HuH-7.5 (cell line): ENCODE measurements at regions not wholly inside any gene's neighbourhood (a gene's known extent, or its start where the extent isn't known, plus 50 kb on each side); places are given as distances from the start of the nearest gene placed in this dataset.
"Not testable (repeated sequence)": the region's sequence is repeated elsewhere in the genome, so short reads cannot be mapped to it uniquely, and the experiment has no call there.

Experiments
- DNase-seq: peaks from one replicate; pipeline ENCODE4 v3.0.0; 2011; ENCODE audit warnings: low spot score

- DNase-seq, result no peak
Measured at GRCh38 chr3:28950614-28951013, 330.3 kb upstream of the RBMS3 start.

- no peak for DNase-seq
Measured at GRCh38 chr3:28951772-28952556, 328.9 kb upstream of the RBMS3 start.

- no peak for DNase-seq
Measured at GRCh38 chr3:28958656-28959055, 322.2 kb upstream of the RBMS3 start.

GRCh38 chr3:28971156-28971555 lies 309.7 kb upstream of the RBMS3 start:
- no peak for DNase-seq

- DNase-seq, result no peak
Measured at GRCh38 chr3:28972921-28973320, 307.9 kb upstream of the RBMS3 start.

GRCh38 chr3:28973609-28974008 lies 307.3 kb upstream of the RBMS3 start:
- DNase-seq, result no peak

DNA sequence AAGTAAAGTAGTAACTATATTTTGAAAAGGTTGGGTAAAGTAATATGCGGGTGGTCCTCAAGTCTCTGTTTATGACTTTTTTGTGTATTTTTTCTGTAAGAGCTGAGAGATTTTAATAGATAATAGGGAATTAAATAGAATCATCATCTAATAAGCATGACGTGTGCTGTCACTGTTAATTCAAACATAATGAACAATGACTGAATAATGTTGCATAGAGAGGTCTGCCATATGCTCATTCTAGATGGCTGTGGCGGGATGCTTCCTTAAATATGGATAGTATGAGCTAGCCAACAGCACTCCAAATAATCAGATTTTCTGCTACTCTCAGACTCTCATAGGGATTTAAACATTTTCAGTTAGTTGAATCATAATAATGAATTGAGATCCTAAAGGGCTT lies 302.8 kb upstream of the RBMS3 start:
- DNase-seq, result no peak

GRCh38 chr3:28980131-28980530 lies 300.7 kb upstream of the RBMS3 start:
- no peak for DNase-seq

DNA sequence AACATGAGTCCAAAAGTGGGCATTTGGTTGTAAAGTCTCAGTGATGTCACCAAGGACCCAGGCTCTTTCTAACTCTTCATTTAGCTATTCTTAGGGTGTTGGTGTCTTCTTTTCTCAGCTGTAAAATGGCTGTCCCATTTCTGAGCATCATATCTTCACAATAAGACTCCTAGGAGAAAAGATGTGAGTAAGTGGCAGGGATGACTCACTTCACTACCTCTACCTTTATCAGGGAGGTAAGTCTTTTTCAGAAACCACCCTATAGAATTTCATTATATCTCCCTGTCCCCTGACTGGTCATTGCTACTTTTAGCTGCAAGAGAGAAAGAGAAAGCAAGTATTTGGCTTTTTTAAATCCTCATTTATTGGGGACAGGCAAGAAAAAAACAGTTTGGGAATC lies 300.2 kb upstream of the RBMS3 start:
- DNase-seq, result no peak

GRCh38 chr3:28982906-28983305 lies 298.0 kb upstream of the RBMS3 start:
- DNase-seq, result no peak

GRCh38 chr3:28986922-28987321 lies 293.9 kb upstream of the RBMS3 start:
- DNase-seq, result no peak

GRCh38 chr3:28989646-28990089 lies 291.2 kb upstream of the RBMS3 start:
- DNase-seq, result no peak

- no peak for DNase-seq
Measured at GRCh38 chr3:28994161-28994905, 286.5 kb upstream of the RBMS3 start.

DNA sequence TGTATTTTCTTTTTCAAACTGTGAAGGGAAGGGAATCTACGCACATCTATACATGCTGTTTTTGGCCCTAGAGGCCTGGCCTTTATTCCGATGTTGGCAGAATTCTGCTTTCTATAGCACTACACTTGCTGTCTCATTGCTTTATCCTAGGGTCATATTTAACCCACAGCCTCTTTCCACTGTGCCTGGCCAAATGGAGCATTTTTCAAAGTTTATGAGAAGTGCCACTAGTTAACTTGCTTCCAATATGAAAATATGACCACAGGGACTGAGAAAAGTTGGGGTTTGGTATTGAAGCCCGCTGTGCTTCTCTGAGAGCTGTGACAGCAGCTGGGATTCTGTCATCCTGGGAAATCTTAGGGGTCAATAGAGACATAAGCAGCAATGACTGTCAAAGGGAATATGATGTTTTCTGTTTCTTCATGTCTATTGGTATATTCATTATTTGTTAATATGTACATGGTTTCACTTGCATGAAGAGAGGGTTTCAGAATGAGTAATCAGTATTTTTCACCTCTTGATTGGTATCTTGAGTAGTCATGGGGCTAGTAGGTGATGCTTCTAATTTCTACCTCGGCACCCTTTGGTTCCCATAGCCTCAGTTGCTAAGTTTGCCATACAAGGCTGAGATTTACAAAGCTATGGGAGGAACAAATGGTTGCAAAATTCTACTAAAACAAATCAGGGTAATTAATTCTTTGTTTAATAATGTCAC lies 275.8 kb upstream of the RBMS3 start:
- no peak for DNase-seq

DNA sequence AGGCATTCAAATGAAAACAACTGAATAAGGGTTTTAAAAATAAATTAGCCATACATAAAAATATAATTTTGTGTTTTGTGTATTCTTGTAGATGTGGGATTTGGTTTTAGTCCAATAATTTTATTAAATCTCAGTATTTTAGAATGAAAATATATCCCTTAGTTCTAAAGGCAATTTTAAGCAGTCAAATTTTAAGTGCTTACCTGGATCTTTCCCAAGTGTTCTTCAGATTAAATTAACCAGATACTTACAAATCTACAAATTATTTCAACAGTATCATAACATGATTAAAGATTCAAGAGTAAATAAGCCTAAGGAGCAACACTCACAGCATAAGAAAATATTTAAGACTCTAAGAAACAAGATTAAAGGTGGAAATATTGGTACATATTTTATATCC lies 275.0 kb upstream of the RBMS3 start:
- DNase-seq, result no peak

- no peak for DNase-seq
Measured at GRCh38 chr3:29011441-29011840, 269.4 kb upstream of the RBMS3 start.

- DNase-seq, result no peak
Measured at GRCh38 chr3:29011966-29012365, 268.9 kb upstream of the RBMS3 start.

DNA sequence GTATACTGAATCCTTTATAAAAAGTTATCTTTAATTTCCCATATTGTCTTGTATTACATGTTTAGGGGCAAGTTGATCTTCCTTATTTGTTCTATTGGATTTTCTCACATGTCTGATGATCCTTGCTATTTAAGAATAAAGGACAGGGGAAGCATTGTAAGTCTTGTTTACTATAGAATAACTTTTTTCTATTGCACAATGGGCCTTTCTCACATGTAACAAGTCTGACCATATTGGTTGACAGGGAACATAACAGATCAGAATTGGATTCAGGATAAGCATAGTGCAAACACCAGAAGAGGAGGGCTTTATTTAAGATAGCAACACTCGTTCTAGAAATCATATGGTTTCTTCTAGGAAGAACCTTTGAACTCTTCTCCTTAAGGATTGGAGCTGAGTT lies 257.9 kb upstream of the RBMS3 start:
- no peak for DNase-seq

DNA sequence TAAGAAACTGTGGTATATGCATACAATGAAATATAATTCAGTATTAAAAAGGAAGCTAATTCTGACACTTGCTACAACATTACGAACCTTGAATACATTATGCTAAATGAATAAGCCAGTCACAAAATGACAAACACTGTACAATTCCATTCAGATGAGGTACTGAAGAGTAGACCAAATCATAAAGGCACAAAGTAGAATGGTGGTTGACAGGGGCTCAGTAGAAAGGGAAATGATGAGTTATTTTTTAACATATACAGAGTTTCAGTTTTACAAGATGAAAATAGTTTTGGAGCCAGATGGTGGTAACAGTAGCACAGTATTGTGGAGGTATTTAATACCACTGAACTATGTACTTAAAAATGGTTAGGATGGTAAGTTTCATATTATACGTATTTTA lies 254.6 kb upstream of the RBMS3 start:
- DNase-seq, result no peak

DNA sequence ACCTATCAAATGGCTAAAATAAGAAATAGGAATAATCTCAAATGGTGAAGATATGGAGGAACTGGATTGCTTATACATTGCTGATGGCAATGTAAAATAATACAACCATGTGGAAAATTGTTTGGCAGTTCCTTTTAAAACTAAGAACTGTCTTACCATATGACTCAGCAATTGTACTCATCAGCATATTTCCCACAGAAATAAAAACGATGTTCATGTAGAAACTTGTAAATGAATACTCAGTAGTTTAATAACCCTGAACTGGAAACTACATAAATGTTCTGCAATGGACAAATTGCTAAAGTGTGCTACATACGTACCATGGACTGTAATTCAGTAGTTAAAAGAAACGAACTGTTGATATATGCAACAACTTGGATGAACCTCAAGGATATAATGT lies 253.9 kb upstream of the RBMS3 start:
- no peak for DNase-seq

DNA sequence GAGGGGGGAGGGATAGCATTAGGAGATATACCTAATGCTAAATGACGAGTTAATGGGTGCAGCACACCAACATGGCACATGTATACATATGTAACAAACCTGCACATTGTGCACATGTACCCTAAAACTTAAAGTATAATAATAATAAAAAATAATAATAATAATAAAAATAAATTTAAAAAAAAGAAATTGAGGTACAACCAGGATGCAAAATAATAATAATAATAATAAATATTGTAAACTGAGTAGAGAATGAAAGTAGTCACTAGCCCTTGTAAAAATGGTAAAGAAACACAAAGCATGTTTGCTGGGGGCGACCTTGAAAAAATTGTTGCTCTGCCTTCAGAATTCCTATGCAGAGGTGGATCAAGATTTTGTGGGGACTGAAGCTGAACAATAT lies 249.7 kb upstream of the RBMS3 start:
- not testable (repeated sequence) for DNase-seq

- DNase-seq, result no peak
Measured at GRCh38 chr3:29033511-29033910, 247.4 kb upstream of the RBMS3 start.

DNA sequence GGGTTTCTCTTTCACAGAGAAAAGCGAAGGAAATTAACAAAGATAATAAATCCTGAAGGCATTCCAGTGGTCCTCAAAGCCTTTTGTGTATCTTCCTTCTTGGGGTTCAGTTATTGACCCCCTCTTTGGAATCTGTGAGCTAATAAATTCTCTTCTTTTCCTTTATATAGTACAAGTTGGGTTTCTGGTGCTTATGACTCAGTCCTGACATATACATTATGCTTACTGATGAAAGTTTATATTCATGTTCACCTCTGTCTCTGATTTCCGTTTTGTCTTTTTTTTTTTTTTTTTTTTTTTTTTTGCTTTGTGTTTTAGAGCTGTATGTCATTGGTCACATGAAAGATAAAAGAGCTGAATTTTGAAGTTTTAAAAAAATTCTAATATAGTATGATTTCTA lies 230.7 kb upstream of the RBMS3 start:
- no peak for DNase-seq
